ENCODE measurements at regions not wholly inside any gene's neighbourhood (a gene's known extent, or its start where the extent isn't known, plus 50 kb on each side); places are given as distances from the start of the nearest gene placed in this dataset.

DNA sequence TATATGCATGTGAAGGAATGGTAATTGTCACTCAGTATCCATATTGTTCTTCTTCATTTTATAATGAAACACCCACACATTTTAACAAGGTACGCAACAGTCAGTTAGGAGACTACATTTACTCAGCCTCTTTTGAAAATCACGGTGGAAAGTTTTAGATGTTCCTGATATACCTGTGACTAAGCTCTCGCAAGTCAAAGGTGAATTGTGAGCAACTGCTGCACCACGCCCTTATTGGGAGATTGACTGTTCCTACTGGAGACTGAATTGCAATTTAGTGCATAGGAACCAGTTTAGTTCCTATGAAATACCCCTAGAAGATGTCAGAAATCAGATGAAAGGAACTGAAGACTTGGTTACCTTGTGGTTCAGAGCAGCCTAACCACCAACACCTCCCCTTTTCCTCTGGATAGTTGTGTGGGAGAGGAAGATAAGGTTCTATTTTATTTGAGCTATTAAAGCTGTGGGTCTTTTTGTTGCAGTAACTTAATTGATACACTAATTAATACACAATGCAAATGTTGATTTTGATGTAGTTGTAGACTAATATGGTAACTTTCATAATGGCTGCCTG lies 1280.5 kb upstream of the CDH2 start:
- H3K4me3 ChIP-seq (replicated peaks in 1 of 2; ENCODE audit: low read depth in 2 of 2, low read length in 2 of 2) = no peak overlapping the region
- DNase-seq (ENCODE audit: low read depth in 2 of 2) = no peak
- TF ChIP-seq, protein P1, sequence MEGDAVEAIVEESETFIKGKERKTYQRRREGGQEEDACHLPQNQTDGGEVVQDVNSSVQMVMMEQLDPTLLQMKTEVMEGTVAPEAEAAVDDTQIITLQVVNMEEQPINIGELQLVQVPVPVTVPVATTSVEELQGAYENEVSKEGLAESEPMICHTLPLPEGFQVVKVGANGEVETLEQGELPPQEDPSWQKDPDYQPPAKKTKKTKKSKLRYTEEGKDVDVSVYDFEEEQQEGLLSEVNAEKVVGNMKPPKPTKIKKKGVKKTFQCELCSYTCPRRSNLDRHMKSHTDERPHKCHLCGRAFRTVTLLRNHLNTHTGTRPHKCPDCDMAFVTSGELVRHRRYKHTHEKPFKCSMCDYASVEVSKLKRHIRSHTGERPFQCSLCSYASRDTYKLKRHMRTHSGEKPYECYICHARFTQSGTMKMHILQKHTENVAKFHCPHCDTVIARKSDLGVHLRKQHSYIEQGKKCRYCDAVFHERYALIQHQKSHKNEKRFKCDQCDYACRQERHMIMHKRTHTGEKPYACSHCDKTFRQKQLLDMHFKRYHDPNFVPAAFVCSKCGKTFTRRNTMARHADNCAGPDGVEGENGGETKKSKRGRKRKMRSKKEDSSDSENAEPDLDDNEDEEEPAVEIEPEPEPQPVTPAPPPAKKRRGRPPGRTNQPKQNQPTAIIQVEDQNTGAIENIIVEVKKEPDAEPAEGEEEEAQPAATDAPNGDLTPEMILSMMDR (IDR thresholded peaks at IDR 0.05; ENCODE audit: low read depth, low read length) = no peak

DNA sequence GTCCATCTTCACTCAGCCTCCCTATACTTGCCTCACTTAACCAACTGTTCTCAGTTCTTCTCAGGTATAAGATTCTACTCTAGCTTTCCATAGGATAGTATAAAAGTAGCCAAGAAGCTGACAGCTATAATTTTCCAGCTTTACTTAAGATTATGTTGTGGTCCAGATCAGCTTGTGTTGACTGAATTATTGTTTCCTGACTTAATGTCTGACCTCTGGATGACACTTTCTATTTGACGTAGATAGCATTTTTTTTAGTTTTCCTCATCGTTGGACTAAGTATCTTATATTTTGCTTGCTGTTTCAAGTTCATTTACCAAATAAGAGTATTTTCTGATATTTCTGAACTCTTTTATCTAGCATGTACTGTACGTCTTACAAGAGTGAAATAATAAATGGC lies 1272.5 kb upstream of the CDH2 start:
- TF ChIP-seq, protein P1 (IDR thresholded peaks at IDR 0.05; ENCODE audit: low read depth, low read length) = no peak
- no peak overlapping the region for H3K4me3 ChIP-seq (replicated peaks in 1 of 2; ENCODE audit: low read depth in 2 of 2, low read length in 2 of 2)
- DNase-seq (ENCODE audit: low read depth in 2 of 2) = peak; percentile 50 to 68

DNA sequence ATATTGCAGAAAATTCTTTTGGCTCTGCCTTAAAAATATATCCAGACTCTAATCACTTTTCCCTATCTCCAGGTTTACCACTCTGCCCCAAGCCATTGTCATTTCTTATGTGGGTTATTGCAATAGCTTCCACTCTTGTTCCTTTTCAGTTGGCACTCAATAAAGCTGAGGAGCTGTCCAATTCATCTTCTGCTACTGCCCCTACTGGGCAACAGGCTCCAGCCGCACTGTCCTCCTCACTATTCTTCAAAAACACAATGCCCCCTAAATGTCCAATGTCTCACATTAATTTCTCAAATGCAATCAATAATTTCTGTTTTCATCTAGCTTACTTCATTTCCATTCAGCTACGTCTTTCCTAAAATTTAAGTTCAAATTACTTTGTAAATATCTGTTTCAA lies 1262.5 kb upstream of the CDH2 start:
- TF ChIP-seq, protein P1 (IDR thresholded peaks at IDR 0.05; ENCODE audit: low read depth, low read length) = peak; percentile 28
- DNase-seq (ENCODE audit: low read depth in 2 of 2) = peak in 1 of 2 donors; percentile 0
- H3K4me3 ChIP-seq (replicated peaks in 1 of 2; ENCODE audit: low read depth in 2 of 2, low read length in 2 of 2) = no peak overlapping the region

DNA sequence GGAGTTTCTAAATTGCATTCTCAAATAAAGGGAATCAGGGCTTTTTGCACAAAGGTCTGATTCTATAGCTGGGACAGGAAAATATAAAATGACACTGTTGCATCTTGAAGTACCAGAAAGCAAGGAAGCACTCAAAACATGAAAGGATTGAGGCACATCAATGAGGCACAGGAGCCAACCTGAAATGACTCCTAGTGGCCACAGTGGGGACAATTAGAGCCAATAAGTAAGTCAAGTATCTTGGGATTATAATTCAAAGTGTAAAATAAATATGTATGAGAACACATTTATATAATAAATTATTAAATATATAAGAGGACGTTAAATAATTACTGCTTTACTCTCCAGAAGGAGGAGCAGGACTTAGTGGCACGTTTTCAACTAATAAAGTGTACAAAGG lies 1259.5 kb upstream of the CDH2 start:
- TF ChIP-seq, protein P1 (IDR thresholded peaks at IDR 0.05; ENCODE audit: low read depth, low read length) = peak; percentile 16
- no peak overlapping the region for H3K4me3 ChIP-seq (replicated peaks in 1 of 2; ENCODE audit: low read depth in 2 of 2, low read length in 2 of 2)
- no peak for DNase-seq (ENCODE audit: low read depth in 2 of 2)

DNA sequence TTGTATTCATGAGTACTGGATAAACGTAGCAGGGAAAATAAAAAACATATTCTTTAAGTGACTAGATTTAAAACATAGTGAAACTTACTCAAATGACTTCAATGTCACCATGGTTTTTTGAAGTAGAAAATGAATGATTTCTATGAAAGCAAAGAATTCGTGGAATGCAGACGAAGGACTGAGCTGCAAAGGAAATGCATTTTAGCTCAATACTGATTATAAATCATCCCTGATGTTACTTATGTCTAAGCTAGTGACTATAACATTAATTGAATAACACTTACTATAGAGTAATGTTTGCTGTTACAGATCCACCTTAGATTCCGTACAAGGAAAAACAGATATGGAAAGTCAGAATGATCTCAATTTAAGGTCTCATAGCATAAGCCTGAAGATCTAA lies 1257.7 kb upstream of the CDH2 start:
- no peak for DNase-seq (ENCODE audit: low read depth in 2 of 2)
- TF ChIP-seq, protein P1 (IDR thresholded peaks at IDR 0.05; ENCODE audit: low read depth, low read length) = no peak
- no peak overlapping the region for H3K4me3 ChIP-seq (replicated peaks in 1 of 2; ENCODE audit: low read depth in 2 of 2, low read length in 2 of 2)

DNA sequence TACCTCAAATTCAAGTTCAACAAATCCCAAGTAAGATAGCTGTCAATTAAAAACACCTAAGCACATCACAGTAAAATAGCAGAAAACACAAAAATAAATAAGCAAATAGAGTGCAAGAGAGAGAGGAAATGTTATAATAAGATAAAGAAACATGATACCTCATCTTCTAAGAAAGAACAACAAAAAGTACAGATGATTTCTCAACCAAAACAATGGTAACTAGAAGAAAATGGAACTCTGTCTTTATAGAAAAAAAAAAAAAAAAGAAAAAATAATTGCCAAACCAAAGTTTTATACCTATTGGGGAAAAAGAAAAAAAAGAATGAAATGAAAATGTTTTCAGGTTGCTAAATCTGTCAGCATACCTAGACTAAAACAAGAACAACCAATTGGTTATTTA lies 1253.5 kb upstream of the CDH2 start:
- peak in 1 of 2 donors; percentile 4 for DNase-seq (ENCODE audit: low read depth in 2 of 2)
- TF ChIP-seq, protein P1 (IDR thresholded peaks at IDR 0.05; ENCODE audit: low read depth, low read length) = no peak
- no peak overlapping the region for H3K4me3 ChIP-seq (replicated peaks in 1 of 2; ENCODE audit: low read depth in 2 of 2, low read length in 2 of 2)

DNA sequence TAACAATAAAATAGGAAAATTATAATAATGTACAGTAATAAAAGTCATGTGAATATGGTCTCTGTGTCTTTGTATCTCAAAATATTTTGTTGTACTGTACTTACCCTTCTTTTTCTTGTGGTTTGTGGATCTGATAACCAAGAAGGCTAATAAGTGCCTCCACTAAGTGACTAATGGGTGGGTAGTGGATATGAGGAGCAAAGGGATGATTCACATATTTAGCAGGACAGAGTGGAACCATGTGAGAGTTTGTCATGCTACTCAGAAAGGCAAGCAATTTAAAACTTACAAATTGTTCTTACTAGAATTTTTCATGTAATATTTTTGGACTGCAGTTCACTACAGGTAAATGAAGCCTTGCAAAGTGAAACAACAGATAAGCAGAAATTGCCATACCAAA lies 1241.2 kb upstream of the CDH2 start:
- H3K4me3 ChIP-seq (replicated peaks in 1 of 2; ENCODE audit: low read depth in 2 of 2, low read length in 2 of 2) = no peak overlapping the region
- TF ChIP-seq, protein P1 (IDR thresholded peaks at IDR 0.05; ENCODE audit: low read depth, low read length) = no peak
- DNase-seq (ENCODE audit: low read depth in 2 of 2) = peak; percentile 54 to 87
